WERI-Rb-1 (cell line): ENCODE measurements at regions not wholly inside any gene's neighbourhood (a gene's known extent, or its start where the extent isn't known, plus 50 kb on each side); places are given as distances from the start of the nearest gene placed in this dataset.

ENCODE experiments used
- DNase-seq: peaks from one replicate; pipeline ENCODE4 v3.0.0-alpha.2; 2020
- H3K27ac ChIP-seq: fragments of 250-450 bp; sonication (Bioruptor Pico); 2 replicates; pipeline ENCODE4 v1.5.1; 2020; ENCODE audit warnings: mild to moderate bottlenecking, moderate library complexity
- H3K27me3 ChIP-seq: fragments of 250-450 bp; sonication (Bioruptor Pico); 2 replicates; pipeline ENCODE4 v1.5.1; 2021; ENCODE audit warnings: mild to moderate bottlenecking, low read depth, moderate library complexity; ENCODE audit not compliant: insufficient read depth, severe bottlenecking
- H3K36me3 ChIP-seq: fragments of 250-450 bp; sonication (Bioruptor Pico); 2 replicates; pipeline ENCODE4 v1.5.1; 2020; ENCODE audit warnings: mild to moderate bottlenecking, moderate library complexity
- H3K4me3 ChIP-seq: 2 replicates; pipeline ENCODE4 v1.5.1; 2011; ENCODE audit warnings: low read depth, mild to moderate bottlenecking, control low read depth, low read length
- H3K9me3 ChIP-seq: fragments of 250-450 bp; sonication (Bioruptor Pico); 2 replicates; pipeline ENCODE4 v1.5.1; 2021; ENCODE audit warnings: mild to moderate bottlenecking, moderate library complexity; ENCODE audit not compliant: severe bottlenecking
- CTCF ChIP-seq: IDR thresholded peaks from 2 replicates; pipeline ENCODE4 v1.5.1; 2011; ENCODE audit warnings: low read depth, mild to moderate bottlenecking, control low read depth, inconsistent platforms, low read length

GRCh38 chr5:109529987-109530386 lies 120.2 kb upstream of the PJA2 start:
- no peaks in the 10 kb centered on the region for H3K9me3 ChIP-seq
- no peak overlapping the region for H3K4me3 ChIP-seq
- no peak overlapping the region for H3K27ac ChIP-seq
- H3K36me3 ChIP-seq, result no peaks in the 10 kb centered on the region
- no peaks in the 10 kb centered on the region for H3K27me3 ChIP-seq
- no peak for DNase-seq
- TF ChIP-seq CTCF, result no peak

GRCh38 chr5:109529520-109529919 lies 119.7 kb upstream of the PJA2 start:
- no peak for TF ChIP-seq CTCF
- Histone ChIP-seq H3K27me3 (no peaks in the 10 kb centered on the region), H3K4me3 (no peak overlapping the region), H3K27ac (no peak overlapping the region), H3K36me3 (no peaks in the 10 kb centered on the region), H3K9me3 (no peaks in the 10 kb centered on the region)
- DNase-seq, result no peak

DNA sequence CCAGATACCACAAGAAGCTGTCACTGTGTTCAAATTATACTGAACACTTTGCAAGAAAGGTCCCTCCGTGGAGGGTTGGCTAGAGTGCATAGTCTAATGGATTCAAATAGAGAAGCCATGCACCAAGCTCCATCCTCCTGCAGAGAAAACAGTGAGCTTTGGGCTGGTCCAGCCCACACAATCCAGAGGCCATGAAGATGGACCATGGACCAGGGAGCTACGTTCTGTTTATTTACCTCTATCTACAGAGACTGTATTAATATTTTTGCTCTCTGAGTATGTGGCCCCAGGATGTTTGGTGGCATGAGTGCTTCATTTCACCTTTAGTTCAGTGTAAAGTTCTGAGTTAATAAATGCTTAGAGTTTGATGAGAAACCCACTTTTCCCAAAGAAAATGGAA lies 114.8 kb upstream of the PJA2 start:
- TF ChIP-seq CTCF, result no peak

GRCh38 chr5:109524026-109524425 lies 114.3 kb upstream of the PJA2 start:
- no peak for TF ChIP-seq CTCF
- no peaks in the 10 kb centered on the region for H3K27me3 ChIP-seq
- H3K36me3 ChIP-seq, result no peaks in the 10 kb centered on the region
- H3K9me3 ChIP-seq, result no peaks in the 10 kb centered on the region
- no peak overlapping the region for H3K4me3 ChIP-seq
- DNase-seq, result no peak
- H3K27ac ChIP-seq, result no peak overlapping the region

More for the DNA sequence above, 114.8 kb upstream of the PJA2 start:
- Histone ChIP-seq H3K9me3 (no peaks in the 10 kb centered on the region), H3K36me3 (no peaks in the 10 kb centered on the region), H3K27ac (no peak overlapping the region), H3K27me3 (no peaks in the 10 kb centered on the region), H3K4me3 (no peak overlapping the region)
- no peak for DNase-seq

DNA sequence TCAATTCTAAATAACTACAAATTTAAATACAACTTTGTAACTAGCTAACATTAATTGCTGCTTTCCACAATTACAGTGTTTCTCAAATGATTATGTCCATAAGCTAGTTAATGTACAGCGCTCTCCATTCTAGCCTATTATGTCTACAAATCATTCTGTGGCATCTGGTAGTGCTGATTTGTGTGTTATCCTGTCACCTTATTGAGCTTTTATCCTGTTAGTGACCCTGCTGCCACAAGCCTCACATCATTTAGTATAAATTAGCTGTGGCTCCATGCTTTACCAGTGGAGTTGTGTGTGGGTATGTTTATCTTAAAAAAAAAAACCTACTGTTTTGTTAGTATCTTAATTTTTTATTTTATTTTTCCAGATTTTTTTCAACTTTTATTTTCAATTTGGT lies 112.6 kb upstream of the PJA2 start:
- no peaks in the 10 kb centered on the region for H3K9me3 ChIP-seq
- no peak for DNase-seq

More for the DNA sequence above, 112.6 kb upstream of the PJA2 start:
- H3K27ac ChIP-seq, result no peak overlapping the region
- H3K4me3 ChIP-seq, result no peak overlapping the region
- H3K36me3 ChIP-seq, result no peaks in the 10 kb centered on the region
- no peaks in the 10 kb centered on the region for H3K27me3 ChIP-seq
- TF ChIP-seq CTCF, result no peak
